ENCODE measurements at regions not wholly inside any gene's neighbourhood (a gene's known extent, or its start where the extent isn't known, plus 50 kb on each side); places are given as distances from the start of the nearest gene placed in this dataset.

GRCh38 chr2:220855296-220855695 lies 716.8 kb downstream of the EPHA4 start:
- no peak for TF ChIP-seq POLR2AphosphoS5 (IDR thresholded peaks at IDR 0.05; ENCODE audit: low read depth, low read length)
- TF ChIP-seq TAF1 (IDR thresholded peaks at IDR 0.05; ENCODE audit: low read depth, low read length) = no peak
- no peak for TF ChIP-seq POLR2A (IDR thresholded peaks at IDR 0.05; ENCODE audit: low read depth, low read length)
- TF ChIP-seq PAX5 (IDR thresholded peaks at IDR 0.05; ENCODE audit: insufficient read depth, low read length, severe bottlenecking) = no peak
- TF ChIP-seq SPI1 (IDR thresholded peaks at IDR 0.05; ENCODE audit: low read depth, low read length) = no peak
- no peak for TF ChIP-seq POU2F2 (IDR thresholded peaks at IDR 0.05; ENCODE audit: low read depth, low read length)
